B cell (primary cell): ENCODE measurements at regions not wholly inside any gene's neighbourhood (a gene's known extent, or its start where the extent isn't known, plus 50 kb on each side); places are given as distances from the start of the nearest gene placed in this dataset.

Source experiments
- ATAC-seq: fragments of 200-7000 bp; cut with Tn5 transposase; one replicate; pipeline ENCODE4 v1.10.0; 2021; ENCODE audit warnings: low read depth, mild to moderate bottlenecking, moderate number of reproducible peaks, moderate library complexity
- CTCF ChIA-PET: fragments of 350-600 bp; sonication (Branson Sonifier 250); formaldehyde crosslinking; loops from one replicate; lab custom pipeline; 2021; ENCODE audit warnings: antibody characterized with exemption, inconsistent platforms; lab: Charles Lee
- POLR2A ChIA-PET: fragments of 350-600 bp; sonication (Branson Sonifier 250); formaldehyde crosslinking; loops from one replicate; lab custom pipeline; 2021; ENCODE audit warnings: antibody characterized with exemption; lab: Charles Lee
- DNase-seq: peaks from one replicate; pipeline ENCODE4 v3.0.0; 2013
- H2AFZ ChIP-seq: 2 replicates; pipeline ENCODE4 v1.6.1; 2012; ENCODE audit warnings: mild to moderate bottlenecking, low read depth, low read length; ENCODE audit not compliant: insufficient read depth, poor library complexity, severe bottlenecking
- H3K27ac ChIP-seq, 2 donors: 1 replicate in 1 of 2; 2 replicates in 1 of 2; pipeline ENCODE4 v1.5.1; 2012 to 2013; ENCODE audit warnings: low read length in 2 of 2, mild to moderate bottlenecking in 2 of 2, moderate library complexity in 1 of 2
- H3K27me3 ChIP-seq, 4 experiments: fragments of 200-600 bp in 1 of 4; sonication (generic) in 1 of 4; replicated peaks in 1 of 4; 1 replicate in 2 of 4; 2 replicates in 2 of 4; pipeline versions ENCODE4 v1.6.1 to v1.7.0; 2013 to 2016; ENCODE audit warnings: low read length in 3 of 4, mild to moderate bottlenecking in 2 of 4, mixed read lengths in 1 of 4, moderate library complexity in 1 of 4; ENCODE audit not compliant: insufficient read depth in 4 of 4, control insufficient read depth in 3 of 4; ENCODE audit errors: control extremely low read depth in 1 of 4
- H3K36me3 ChIP-seq, 2 experiments: replicated peaks in 1 of 2; 1 replicate in 1 of 2; 2 replicates in 1 of 2; pipeline versions ENCODE4 v1.6.1 to v1.7.1; 2013; ENCODE audit warnings: low read length in 1 of 2; ENCODE audit not compliant: insufficient read depth in 2 of 2, control insufficient read depth in 1 of 2; ENCODE audit errors: control extremely low read depth in 1 of 2, extremely low read depth in 1 of 2
- H3K4me1 ChIP-seq, 2 donors: fragments of 200-600 bp in 1 of 2; sonication (generic) in 1 of 2; 1 replicate in 1 of 2; 2 replicates in 1 of 2; pipeline versions ENCODE4 v1.5.1 to v1.6.1; 2013 to 2017; ENCODE audit warnings: low read length in 2 of 2; ENCODE audit not compliant: control insufficient read depth in 2 of 2, insufficient read depth in 2 of 2
- H3K4me2 ChIP-seq: replicated peaks from 2 replicates; pipeline ENCODE3; 2012; ENCODE audit warnings: mild to moderate bottlenecking, low read depth, low read length; ENCODE audit not compliant: poor library complexity, severe bottlenecking
- H3K4me3 ChIP-seq, 5 experiments: fragments of 200-600 bp in 1 of 5; sonication (generic) in 1 of 5; 1 replicate in 3 of 5; 2 replicates in 2 of 5; pipeline versions ENCODE4 v1.5.1 to v1.7.0; 2011 to 2016; ENCODE audit warnings: low read length in 4 of 5, mild to moderate bottlenecking in 4 of 5, low read depth in 2 of 5, control low read depth in 1 of 5, moderate library complexity in 1 of 5; ENCODE audit not compliant: insufficient read depth in 1 of 5; ENCODE audit errors: control extremely low read depth in 1 of 5, extremely low read depth in 1 of 5
- H3K79me2 ChIP-seq: fragments of 200-600 bp; sonication (generic); one replicate; pipeline ENCODE4 v1.6.0; 2016; ENCODE audit warnings: low read length; ENCODE audit not compliant: control insufficient read depth, insufficient read depth
- H3K9ac ChIP-seq: fragments of 200-600 bp; sonication (generic); 2 replicates; pipeline ENCODE4 v1.6.1; 2017; ENCODE audit warnings: mild to moderate bottlenecking, low read length, moderate library complexity
- H3K9me3 ChIP-seq, 3 donors: one replicate each; pipeline versions ENCODE4 v1.6.1 to v1.7.1; 2013; ENCODE audit warnings: low read length in 2 of 3; ENCODE audit not compliant: control insufficient read depth in 2 of 3, insufficient read depth in 1 of 3; ENCODE audit errors: control extremely low read depth in 1 of 3
- H4K20me1 ChIP-seq: 2 replicates; pipeline ENCODE4 v1.6.0; 2012; ENCODE audit warnings: mild to moderate bottlenecking, low read length; ENCODE audit not compliant: insufficient read depth, control insufficient read depth, poor library complexity, severe bottlenecking
- H3K27ac Mint-ChIP-seq: one replicate; pipeline ENCODE4 v1.8.0; 2021; ENCODE audit warnings: mixed read lengths
- H3K27me3 Mint-ChIP-seq: one replicate; pipeline ENCODE4 v1.8.0; 2021; ENCODE audit warnings: mixed read lengths
- H3K4me1 Mint-ChIP-seq: one replicate; pipeline ENCODE4 v1.8.0; 2021; ENCODE audit warnings: mixed read lengths
- H3K4me3 Mint-ChIP-seq: one replicate; pipeline ENCODE4 v1.8.0; 2021; ENCODE audit warnings: mixed read lengths
- H3K9me3 Mint-ChIP-seq: one replicate; pipeline ENCODE4 v1.8.0; 2022; ENCODE audit warnings: mixed read lengths; ENCODE audit not compliant: insufficient read depth
- CTCF ChIP-seq: fragments of 200-600 bp; IDR thresholded peaks from one replicate; pipeline ENCODE4 v1.8.0; 2022; ENCODE audit warnings: antibody characterized with exemption, mild to moderate bottlenecking
- EZH2 ChIP-seq: IDR thresholded peaks from 2 replicates; pipeline ENCODE4 v1.6.1; 2012; ENCODE audit warnings: borderline replicate concordance, low read depth, mild to moderate bottlenecking, moderate library complexity, low read length; ENCODE audit not compliant: insufficient read depth, poor library complexity, severe bottlenecking
- WGBS: methylation state at CpG from one replicate; pipeline ENCODE4 v1.1.5; 2013; ENCODE audit warnings: missing lambda C conversion rate; ENCODE audit not compliant: insufficient coverage; 5-methylcytosine and 5-hydroxymethylcytosine counted together
- intact Hi-C: fragments of 100-400 bp; cut with micrococcal nuclease; formaldehyde crosslinking; loops from one replicate; pipeline ENCODE4 v1.10.0; 2022

DNA sequence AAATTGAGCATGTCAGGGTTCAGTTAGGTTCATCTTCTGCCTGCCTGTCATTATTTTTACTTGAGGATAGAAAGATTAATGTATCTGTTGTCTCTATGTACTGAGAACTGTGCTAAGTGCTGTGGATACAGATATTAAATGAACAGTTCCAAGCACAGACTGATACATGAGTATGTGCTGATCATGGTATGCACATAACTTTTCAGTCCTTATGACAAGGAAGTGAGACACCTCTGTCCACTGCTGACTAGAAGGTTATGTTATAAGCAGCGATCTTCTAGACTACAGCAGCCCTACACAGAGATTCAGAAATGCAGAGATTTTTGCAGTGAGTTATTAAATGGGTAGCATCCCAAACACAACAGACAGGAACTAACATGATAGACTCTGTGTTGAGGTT, 335.6 kb upstream of the MTNR1B start:
- DNase-seq (no peak), ATAC-seq (no peak)
- no peaks in the 10 kb centered on the region for H3K36me3 ChIP-seq
- no peak for TF ChIP-seq CTCF
- no peak for TF ChIP-seq EZH2
- H3K27ac Mint-ChIP-seq, result no peak overlapping the region
- no peaks in the 10 kb centered on the region for H3K9me3 ChIP-seq
- WGBS, result no CpG with 5 or more reads among the region's 1 CpG
- no peaks in the 10 kb centered on the region for H3K4me1 ChIP-seq
- no peak overlapping the region for H3K4me3 ChIP-seq
- H4K20me1 ChIP-seq, result no peaks in the 10 kb centered on the region
- no peaks in the 10 kb centered on the region for H3K4me1 Mint-ChIP-seq
- H3K27me3 Mint-ChIP-seq, result no peaks in the 10 kb centered on the region
- H3K4me3 Mint-ChIP-seq, result no peak overlapping the region
- CTCF ChIA-PET, result no interaction called here
- no peaks in the 10 kb centered on the region for H3K79me2 ChIP-seq
- no peak overlapping the region for H2AFZ ChIP-seq
- no peak overlapping the region for H3K9ac ChIP-seq
- H3K4me2 ChIP-seq, result no peak overlapping the region
- POLR2A ChIA-PET, result no interaction called here
- intact Hi-C loops, result no loop called here
- no peaks in the 10 kb centered on the region for H3K27me3 ChIP-seq
- H3K27ac ChIP-seq, result no peak overlapping the region
- H3K9me3 Mint-ChIP-seq, result no peaks in the 10 kb centered on the region

- Mint-ChIP-seq H3K9me3 (no peaks in the 10 kb centered on the region), H3K27me3 (no peaks in the 10 kb centered on the region), H3K27ac (no peak overlapping the region), H3K4me3 (no peak overlapping the region), H3K4me1 (no peaks in the 10 kb centered on the region)
- Histone ChIP-seq H3K9ac (no peak overlapping the region), H2AFZ (no peak overlapping the region), H4K20me1 (no peaks in the 10 kb centered on the region), H3K79me2 (no peaks in the 10 kb centered on the region), H3K27me3 (no peaks in the 10 kb centered on the region), H3K4me2 (no peak overlapping the region), H3K4me3 (no peak overlapping the region), H3K27ac (no peak overlapping the region), H3K4me1 (no peaks in the 10 kb centered on the region), H3K36me3 (no peaks in the 10 kb centered on the region), H3K9me3 (no peaks in the 10 kb centered on the region)
- no peak for DNase-seq
- intact Hi-C loops, result no loop called here
- ATAC-seq, result no peak
- POLR2A ChIA-PET, result no interaction called here
- CTCF ChIA-PET, result no interaction called here
- 100% methylated on average over 1 of the region's 3 CpGs for WGBS
- TF ChIP-seq EZH2, result no peak
- TF ChIP-seq CTCF, result no peak
Measured at GRCh38 chr11:92636543-92637188, 332.8 kb upstream of the MTNR1B start.
